NB4 (cell line): ENCODE measurements at regions not wholly inside any gene's neighbourhood (a gene's known extent, or its start where the extent isn't known, plus 50 kb on each side); places are given as distances from the start of the nearest gene placed in this dataset.
"Not testable (repeated sequence)": the region's sequence is repeated elsewhere in the genome, so short reads cannot be mapped to it uniquely, and the experiment has no call there.

Experiments used
- DNase-seq: peaks from one replicate; pipeline ENCODE4 v3.0.0; 2010; ENCODE audit warnings: low read depth
- H3K4me3 ChIP-seq: one replicate; pipeline ENCODE4 v1.5.1; 2011; ENCODE audit warnings: mild to moderate bottlenecking, low read depth, low read length, moderate library complexity
- MYC ChIP-seq: IDR thresholded peaks from 2 replicates; pipeline ENCODE4 v1.6.1; 2011; ENCODE audit warnings: low read depth, low read length
- POLR2A ChIP-seq: IDR thresholded peaks from 2 replicates; pipeline ENCODE4 v1.6.1; 2011; ENCODE audit warnings: mild to moderate bottlenecking; ENCODE audit not compliant: insufficient read length; ENCODE audit errors: extremely low read depth
- TF ChIP-seq, protein P1 (sequence below): IDR thresholded peaks from 2 replicates; pipeline ENCODE4 v1.6.1; 2011; ENCODE audit warnings: low read depth, low read length
- TF ChIP-seq, protein P2 (sequence below): IDR thresholded peaks from one replicate; pipeline ENCODE4 v1.5.1; 2012; ENCODE audit warnings: low read depth, low read length

DNA sequence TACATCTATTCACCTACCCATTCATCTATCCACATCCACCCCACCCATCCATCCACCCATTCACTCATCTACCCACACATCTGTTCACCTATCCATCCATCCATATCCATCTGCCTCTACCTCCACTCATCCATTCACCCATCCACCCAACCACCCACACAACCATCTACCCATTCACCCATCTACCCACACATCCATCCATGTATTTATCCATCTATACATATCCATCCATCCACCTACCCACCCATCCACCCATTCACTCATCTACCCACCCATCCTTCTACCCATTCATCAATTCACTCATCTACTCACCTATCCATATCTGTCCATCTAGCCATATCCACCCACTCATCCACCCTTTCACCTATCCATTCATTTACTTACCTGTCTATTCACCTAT lies 187.6 kb downstream of the ASB1 start:
- DNase-seq, result no peak
- H3K4me3 ChIP-seq, result no peak overlapping the region
- TF ChIP-seq POLR2A (no peak), MYC (no peak)
- TF ChIP-seq, protein P1, sequence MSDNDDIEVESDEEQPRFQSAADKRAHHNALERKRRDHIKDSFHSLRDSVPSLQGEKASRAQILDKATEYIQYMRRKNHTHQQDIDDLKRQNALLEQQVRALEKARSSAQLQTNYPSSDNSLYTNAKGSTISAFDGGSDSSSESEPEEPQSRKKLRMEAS, result no peak
- TF ChIP-seq, protein P2, sequence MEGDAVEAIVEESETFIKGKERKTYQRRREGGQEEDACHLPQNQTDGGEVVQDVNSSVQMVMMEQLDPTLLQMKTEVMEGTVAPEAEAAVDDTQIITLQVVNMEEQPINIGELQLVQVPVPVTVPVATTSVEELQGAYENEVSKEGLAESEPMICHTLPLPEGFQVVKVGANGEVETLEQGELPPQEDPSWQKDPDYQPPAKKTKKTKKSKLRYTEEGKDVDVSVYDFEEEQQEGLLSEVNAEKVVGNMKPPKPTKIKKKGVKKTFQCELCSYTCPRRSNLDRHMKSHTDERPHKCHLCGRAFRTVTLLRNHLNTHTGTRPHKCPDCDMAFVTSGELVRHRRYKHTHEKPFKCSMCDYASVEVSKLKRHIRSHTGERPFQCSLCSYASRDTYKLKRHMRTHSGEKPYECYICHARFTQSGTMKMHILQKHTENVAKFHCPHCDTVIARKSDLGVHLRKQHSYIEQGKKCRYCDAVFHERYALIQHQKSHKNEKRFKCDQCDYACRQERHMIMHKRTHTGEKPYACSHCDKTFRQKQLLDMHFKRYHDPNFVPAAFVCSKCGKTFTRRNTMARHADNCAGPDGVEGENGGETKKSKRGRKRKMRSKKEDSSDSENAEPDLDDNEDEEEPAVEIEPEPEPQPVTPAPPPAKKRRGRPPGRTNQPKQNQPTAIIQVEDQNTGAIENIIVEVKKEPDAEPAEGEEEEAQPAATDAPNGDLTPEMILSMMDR, result no peak

DNA sequence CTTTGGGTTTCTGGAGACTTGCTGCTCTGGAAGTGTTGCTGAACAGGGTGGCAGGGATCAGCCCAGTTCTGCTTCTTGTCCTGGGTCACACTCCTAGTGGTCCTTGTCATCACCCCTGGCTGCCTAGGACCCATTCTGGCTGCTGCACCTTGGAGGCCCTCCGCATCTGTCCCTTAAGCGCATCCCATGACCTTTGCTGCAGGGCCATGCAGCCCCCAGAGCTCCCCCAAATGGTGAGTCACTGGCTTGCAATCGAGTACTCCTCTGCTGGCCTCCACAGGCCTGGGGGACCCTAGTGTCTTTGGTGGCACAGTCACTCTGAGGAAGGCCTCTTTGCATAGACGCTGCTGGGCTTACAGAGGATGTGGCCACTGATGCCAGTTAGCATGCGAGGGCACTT lies 188.5 kb downstream of the ASB1 start:
- TF ChIP-seq, protein P2, result no peak
- TF ChIP-seq, protein P1, result no peak
- no peak for TF ChIP-seq MYC
- no peak overlapping the region for H3K4me3 ChIP-seq
- no peak for DNase-seq

DNA sequence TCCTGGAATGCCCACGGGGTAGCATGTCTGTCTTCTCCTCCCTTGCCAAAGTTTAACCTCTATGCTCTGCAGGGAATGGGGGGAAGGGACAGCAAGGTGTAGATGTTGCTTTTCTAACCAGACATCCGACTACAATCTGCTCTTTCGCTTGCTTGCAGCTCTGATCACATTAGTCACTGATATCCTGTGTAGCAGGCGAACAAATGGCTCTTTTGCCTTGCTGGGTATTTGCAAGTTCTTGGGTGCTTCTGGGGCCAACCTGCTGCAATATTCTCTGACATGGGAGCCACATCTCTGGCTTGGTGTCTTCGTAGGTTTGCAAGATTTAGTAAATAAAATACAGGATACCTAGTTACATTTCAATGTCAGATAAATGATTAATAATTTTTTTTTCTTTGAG lies 190.0 kb downstream of the ASB1 start:
- no peak overlapping the region for H3K4me3 ChIP-seq
- TF ChIP-seq, protein P1, result no peak
- TF ChIP-seq POLR2A (no peak), MYC (no peak)
- TF ChIP-seq, protein P2, result no peak
- no peak for DNase-seq

DNA sequence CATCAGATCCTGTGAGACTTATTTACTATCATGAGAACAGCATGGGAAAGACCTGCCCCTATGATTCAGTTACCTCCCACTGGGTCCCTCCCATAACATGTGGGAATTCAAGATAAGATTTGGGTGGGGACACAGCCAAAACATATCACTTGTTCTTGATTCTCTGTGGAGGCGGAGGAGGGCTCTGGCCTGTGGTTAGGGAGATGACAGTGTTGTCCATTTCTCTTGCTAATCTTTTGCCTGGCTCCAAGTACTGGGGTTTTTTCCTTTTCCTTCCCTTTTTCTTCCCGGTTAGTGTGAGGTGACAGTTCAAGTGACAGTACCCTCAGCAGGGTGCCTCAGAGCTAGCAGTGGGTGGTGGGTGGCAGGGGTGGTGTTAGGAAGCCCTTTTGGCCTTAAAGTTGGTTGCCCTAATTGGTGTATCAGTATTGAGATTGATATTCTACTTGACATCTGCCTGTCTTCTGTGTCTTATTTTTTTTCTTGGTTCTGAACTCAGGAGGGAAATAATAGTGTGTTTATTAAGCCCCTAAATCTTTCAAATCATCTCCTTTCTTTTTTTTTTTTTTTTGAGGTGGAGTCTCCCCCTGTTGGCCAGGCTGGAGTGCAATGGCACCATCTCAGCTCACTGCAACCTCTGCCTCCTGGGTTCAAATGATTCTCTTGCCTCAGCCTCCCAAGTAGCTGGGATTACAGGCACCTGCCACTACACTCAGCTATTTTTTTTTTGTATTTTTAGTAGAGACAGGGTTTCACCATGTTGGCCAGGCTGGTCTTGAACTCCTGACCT lies 192.0 kb downstream of the ASB1 start:
- H3K4me3 ChIP-seq, DNase-seq: not testable (repeated sequence)

DNA sequence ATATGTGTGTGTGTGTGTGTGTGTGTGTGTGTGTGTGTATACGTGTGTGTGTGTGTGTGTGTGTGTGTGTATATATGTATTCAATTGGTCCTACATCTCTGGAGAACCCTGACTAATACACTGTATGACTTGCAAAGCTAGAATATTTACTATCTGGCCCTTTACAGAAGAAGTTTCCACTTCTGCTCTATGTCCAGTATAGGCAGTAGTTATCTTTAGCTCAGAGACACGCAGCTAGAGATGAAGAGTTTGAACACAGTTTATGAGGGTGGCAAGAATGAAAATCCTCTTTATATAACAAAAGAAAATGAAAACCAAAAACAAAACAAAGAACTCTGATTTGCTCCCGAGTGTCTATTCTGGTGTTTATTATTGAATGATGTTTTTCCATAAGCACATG lies 201.2 kb downstream of the ASB1 start:
- DNase-seq, result no peak
- no peak overlapping the region for H3K4me3 ChIP-seq
- TF ChIP-seq, protein P1, result no peak
- TF ChIP-seq MYC (no peak), POLR2A (no peak)
- TF ChIP-seq, protein P2, result no peak

DNA sequence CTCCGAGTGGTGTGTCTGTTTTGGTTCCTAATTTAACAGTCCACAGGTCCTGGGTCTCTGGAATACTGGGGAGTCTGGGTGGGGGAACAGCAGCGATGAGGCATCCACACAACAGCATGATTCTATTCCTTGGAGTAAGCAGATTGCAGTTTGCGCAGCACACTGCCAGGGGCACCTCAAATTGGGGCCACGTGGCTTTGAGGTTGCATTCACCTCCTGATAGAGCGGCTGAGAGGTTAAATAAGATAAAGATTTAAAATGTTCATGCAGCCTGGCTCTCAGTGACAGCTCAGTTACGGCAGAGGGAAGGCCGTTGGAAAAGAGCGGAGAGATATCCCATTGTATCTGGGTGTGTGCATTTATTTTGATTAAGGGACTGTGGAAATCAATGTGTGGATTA lies 202.3 kb downstream of the ASB1 start:
- no peak for DNase-seq
- TF ChIP-seq, protein P2, result no peak
- TF ChIP-seq MYC (no peak), POLR2A (no peak)
- TF ChIP-seq, protein P1, result no peak
- no peak overlapping the region for H3K4me3 ChIP-seq
